CD4-positive, alpha-beta T cell treated with Interferon alpha-2 for 1 hour (primary cell): ENCODE measurements at regions not wholly inside any gene's neighbourhood (a gene's known extent, or its start where the extent isn't known, plus 50 kb on each side); places are given as distances from the start of the nearest gene placed in this dataset.
"Not testable (repeated sequence)": the region's sequence is repeated elsewhere in the genome, so short reads cannot be mapped to it uniquely, and the experiment has no call there.

Experiments
- DNase-seq, 2 donors: peaks; one replicate each; pipeline ENCODE4 v3.0.0-alpha.2; 2020 to 2022

DNA sequence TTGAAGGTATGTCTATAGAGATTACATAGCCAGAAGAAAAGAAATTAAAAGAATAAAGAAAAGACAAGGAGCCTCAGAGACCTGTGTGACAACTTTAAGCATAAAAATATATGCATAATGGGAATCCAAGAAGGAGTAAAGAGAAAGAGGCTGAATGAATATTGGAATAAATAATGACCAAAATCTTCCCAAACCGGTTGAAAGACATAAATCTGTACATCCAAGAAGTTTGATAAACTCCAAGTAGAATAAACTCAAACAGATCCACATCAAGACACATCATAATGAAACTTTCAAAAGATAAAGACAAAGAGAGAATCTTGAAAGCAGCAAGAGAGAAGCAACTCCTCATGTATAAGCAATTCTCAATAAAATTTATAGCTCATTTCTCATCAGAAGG, 132.4 kb upstream of the ZNF516 start:
- no peak for DNase-seq

DNA sequence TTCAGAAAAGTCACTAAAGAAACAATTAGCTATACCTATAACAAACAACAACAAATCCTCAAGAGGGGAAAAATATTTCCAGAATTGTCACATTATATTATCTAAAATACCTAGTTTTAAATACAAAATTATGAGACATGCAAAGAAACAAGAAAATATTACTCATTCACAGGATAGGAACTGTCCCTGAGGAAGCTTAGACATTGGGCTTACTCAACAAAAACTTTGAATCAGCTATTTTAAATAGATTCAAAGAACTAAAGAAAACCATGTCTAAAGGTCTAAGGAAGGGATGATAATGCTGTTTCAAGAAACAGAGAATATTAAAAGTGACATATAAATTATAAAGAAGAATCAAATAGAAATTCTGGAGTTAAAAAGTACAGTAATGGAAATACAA, 131.9 kb upstream of the ZNF516 start:
- DNase-seq, result no peak

DNA sequence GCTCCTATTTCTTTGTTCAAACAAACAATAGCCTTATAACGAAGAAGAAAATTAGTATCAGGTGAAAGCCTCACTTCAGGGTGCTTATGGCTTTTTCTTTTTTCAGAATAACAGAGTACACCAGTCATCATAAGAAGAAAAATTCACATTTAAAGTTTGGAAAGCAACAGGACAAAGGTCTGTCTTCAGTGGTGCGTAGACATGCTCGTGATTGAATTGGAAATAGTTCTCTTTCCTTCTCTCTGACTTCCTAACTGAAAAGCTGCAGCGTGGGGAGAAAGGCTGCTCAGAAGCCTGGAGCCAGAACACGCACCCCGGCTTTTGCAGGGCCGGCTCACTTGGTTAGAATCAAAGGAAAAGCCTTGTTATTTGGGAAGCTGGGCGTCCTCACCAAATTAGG, 127.6 kb upstream of the ZNF516 start:
- DNase-seq, result no peak

DNA sequence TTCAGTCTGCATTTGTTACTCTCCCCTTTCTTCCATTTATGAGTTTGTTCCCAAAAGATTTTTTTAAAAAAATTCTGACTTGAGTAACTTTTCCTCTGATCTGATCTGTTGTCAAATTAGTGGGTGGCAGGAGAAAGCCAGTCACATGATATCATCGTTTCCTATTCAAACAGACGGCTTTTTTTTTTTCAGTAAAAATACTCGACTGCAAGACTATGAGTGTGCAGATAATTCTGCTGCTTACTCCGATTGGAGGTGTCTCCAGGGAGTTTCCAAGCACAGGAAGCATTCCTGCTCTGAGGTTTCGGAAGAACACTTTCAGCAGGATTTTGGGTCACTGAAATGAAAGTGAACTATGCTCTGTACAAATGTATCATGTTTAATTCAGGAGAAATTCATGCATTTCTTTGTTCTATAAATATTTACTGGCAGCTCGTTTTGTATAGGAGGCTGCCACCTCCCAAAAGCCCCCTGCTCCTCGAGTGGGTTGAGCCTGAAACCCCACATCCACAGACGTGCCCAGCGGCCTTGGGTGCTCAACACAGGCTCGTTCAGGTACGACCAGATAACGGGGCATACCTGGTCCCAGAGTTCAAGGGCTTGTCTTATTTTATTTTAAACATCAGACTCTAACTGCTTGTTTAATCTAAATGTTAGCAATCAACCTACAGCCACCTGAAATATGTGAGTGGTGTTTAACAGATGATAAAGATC, 126.9 kb upstream of the ZNF516 start:
- DNase-seq, result no peak

DNA sequence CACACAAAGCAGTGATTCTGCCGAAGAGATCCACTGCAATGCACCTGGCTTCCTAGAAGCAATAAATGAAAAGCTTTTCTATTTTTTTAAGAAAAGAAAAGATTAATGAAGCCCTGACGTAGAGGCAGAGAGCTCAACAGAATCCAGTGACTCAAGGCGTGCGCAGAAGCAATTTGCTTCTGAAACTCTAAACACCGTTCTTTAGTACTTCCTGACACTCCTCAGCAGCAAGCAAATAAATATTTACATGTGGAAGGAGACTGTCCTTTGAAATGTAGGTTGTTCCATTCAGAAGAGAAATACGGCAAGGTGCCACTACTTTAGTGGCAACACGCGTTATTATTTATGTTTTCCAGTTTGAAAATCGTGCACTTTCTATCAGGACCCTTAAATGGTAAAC, 126.2 kb upstream of the ZNF516 start:
- no peak for DNase-seq

DNA sequence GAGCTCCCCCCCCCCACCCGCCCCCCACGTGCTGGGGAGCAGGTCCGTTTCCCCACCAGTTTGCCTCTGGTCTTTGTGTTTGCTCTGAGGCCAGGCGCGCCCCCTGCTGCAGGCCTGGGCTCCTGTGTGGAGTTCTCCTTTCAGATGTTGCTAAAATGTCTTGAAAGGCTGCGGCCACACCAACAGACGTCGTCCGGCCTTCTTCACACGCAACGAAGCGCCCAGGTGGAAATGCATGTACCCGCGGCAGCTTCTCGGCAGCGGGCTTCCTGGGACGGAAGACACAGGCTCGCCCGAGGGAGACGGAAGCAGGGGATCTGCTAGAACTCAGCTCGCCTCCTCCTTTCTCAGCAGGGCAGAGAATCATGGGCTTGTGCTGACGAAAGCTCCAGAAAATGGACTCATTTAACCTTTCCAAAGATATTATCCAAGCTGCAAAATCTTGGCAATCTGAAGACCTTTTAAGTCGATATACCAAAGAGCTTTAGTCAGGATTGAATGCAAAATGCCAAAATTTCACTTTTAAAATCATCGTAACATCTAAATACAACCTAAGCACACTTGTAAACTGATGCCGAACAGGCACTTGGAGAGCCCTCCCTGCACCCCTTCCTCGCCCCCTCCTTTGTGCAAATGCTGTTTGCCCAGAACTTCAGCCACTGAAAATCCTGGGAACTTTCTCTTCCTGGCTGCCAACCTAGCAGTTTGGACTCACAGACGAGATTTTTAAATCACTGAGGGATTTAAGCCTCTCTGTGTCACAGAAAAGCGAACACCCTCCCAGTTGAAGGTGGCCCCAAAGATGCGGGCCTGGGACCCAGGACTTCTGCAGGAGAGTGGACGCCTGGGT, 125.5 kb upstream of the ZNF516 start:
- DNase-seq, result peak; percentile 24 to 44

DNA sequence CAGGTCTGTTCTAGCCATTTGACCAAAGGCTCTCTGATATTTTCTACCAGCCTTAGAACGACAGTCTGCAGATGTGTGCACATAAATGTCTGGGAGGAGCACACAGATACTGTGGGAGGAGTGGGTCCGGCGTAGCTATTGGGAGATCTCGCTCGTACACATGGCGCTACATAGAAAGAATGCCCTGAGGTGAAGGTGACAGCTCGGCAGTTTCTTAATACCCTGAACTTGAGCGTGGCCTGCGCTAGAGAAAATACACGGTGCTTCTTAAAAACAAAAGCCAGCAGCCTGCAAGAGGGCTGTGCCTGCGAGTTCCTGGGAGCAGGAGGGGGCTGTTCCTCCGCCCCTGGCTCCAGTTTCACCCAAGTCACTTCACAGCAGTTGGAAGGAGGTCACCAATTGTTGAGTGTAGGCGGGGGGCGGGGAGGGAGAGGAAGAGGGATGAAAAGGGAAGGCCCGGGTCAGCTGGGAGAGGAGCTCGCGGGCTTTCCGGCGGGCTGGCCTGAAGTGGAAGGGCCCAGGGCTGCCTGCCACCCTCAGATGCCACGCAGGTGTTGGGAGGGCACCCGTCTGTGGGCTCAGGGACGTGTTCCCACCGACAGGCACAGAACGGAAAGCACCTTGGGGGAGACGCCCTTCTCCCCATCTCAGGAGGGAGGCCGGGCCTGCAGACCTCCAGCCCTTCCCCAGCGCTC, 124.7 kb upstream of the ZNF516 start:
- DNase-seq, result no peak

DNA sequence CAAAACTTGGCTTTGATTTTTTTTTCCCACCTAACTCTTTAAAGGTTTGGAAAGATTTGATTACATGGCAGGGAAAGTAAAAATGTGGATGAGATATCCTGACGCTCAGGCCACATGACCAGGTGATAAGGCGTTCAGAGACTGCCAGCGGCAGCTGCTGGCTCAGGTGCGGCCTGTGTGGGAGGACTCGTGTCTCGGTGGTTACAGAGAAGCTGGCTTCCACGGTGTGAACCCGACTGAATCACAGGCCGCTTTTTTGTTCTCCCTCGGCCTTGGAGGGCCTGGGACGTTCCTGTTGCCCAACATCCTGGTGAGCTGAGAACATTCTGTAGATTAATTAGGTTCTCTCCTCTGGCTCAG, 124.2 kb upstream of the ZNF516 start:
- DNase-seq, result no peak

DNA sequence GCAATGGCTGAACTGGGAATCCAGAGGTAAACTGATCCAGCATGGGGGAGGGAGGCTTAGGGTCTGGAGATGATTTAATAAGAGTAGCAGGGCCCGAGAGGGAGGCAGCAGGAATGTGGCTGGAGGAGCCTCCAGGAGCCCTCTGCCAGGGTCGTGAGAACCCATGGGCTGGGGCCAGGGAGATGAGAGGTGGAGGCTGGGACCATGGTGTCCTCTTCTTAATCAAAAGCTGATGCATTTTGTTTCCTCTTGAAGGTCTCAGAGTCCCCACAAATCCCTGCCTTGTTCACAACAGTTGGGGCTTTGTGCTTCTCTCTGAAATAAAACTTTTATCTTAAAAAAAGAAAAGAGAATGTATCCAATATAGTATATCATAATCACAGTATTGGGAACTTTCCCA, 123.7 kb upstream of the ZNF516 start:
- no peak for DNase-seq

DNA sequence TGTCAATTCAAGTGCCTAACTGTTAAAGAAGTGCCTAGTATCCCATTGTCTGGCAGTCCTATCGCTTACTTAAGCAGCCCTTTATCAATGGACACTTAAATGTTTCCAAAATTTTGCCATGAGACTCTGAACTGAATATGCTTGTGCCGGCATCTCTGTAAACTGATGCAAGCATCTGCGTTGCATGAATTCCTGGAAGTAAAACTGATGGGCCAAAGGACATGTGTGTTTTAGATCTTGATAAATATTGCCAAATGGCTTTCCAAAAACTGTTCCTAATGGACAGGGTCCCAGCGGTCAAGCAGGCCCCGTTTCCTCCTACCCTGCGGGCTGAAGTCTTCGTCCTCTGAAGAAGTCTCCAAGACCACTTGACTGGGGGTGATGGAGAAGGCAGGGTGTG, 121.3 kb upstream of the ZNF516 start:
- DNase-seq, result no peak

DNA sequence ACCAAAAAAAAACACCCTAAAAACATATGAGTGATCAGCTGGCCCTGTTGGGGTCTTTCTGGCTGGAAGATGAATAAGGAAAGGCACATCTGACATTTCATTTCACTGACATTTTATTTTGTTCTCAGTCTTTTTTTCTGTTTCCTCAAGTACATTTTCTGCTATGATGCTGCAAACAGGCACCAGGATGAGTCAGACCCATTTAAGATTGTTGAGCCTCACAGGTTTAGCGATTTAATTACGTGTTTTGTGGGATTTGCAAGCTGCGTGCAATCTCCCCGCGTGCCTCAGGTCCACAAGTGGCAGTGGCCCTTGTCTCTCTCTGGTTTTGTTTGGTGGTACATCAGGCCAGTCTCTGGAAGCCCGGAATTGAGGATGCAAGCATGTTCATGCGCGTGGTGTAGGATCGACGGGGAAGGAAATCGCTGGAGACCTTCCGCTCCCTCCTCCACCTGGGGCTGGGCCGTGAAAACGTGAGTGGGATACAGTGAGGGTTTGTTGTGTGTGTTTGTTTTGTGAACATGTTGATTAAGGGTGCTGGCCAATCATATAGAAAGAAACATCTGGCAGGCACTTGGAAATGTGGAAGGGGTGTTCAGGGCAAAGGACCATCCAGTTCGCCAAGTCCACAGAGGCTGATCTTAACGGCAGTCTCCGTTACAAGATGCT, 120.2 kb upstream of the ZNF516 start:
- DNase-seq, result no peak

DNA sequence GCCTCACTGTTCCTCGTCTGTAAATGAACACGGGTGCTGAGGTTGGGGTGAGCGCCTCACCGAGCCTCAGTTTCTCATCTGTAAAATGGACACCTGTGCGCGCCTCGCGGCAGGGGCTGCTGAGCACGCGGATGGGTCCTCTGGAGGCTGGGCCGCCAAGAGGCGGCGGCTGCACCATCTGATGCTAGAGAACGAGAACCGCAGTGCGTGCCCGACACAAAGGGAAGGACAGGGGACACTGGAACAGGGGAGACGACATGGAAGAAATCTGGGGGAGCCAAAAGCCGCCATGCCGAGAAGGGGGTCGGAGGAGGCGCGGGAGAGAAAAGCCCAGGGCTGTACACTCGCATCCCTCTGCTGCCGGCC, 118.7 kb upstream of the ZNF516 start:
- no peak for DNase-seq

DNA sequence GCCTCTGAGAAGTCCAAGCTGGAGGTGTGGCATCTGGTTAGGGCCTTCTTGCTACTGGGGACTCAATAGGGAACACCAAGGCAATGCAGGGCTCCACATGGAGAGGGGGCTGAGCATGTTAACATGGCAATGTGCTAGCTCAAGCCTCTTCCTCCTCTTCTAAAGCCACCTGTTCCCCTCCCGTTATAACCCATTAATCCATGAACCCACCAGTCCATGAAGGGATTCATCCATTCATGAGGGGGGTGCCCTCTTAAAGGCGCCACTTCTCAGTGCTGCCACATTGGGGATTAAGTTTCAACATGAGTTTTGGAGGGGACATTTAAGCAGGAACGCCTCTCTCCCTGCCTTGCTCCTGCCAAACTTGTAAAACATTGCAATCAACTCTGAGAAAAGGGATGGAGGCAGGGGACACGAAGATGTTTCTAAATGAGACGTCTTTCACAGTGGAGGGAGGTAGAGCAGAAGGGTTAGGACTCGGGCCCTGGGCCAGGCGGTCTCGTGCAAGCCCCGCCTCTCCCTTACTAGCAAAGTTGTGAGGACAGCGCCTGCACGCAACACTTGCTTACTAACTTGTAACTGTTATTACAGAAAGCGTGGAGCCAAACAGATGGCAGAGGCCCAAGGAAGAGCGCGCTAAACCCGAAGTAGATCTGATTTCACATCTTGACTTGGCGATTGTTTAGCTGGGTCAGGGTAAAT, 118.2 kb upstream of the ZNF516 start:
- DNase-seq, result no peak

DNA sequence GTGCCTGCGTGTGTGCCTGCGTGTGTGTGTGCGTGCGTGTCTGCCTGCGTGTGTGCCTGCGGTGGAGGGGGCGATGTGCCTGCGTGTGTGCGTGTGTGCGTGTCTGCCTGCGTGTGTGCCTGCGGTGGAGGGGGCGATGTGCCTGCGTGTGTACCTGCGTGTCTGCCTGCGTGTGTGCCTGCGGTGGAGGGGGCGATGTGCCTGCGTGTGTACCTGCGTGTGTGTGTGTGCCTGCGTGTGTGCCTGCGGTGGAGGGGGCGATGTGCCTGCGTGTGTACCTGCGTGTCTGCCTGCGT, 116.7 kb upstream of the ZNF516 start:
- DNase-seq, result not testable (repeated sequence)

DNA sequence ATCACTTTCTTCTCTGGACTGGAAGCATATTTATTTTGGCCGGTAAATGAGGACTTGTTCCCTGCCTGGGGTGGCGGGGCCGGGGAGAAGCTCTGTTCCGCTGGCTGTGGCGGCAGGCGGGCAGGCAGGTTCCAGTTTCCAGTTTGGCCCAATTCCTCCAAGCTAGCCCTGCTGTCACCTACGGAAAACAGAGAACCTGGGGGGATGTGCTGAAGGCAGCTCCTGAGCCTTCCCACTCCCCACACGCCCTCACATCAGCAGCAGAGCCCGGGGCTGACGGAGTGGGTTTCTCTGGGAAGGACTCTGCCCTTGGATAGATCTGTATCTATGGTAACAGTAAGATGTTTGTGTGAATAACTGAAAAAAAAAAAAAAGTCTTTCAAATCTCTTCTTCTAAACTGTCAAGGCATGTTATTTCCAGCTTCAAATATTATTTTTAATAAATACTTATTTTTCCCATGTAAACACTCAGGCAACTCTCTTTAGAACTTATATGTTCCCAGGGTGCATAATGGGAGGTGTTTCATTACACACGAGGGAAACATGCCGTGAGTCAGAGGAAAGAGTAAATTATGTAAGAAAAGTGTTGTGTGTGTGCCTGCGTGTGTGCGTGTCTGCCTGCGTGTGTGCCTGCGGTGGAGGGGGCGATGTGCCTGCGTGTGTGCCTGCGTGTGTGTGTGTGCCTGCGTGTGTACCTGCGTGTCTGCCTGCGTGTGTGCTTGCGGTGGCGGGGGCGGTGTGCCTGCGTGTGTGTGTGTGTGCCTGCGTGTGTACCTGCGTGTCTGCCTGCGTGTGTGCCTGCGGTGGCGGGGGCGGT, 116.1 kb upstream of the ZNF516 start:
- no peak for DNase-seq

DNA sequence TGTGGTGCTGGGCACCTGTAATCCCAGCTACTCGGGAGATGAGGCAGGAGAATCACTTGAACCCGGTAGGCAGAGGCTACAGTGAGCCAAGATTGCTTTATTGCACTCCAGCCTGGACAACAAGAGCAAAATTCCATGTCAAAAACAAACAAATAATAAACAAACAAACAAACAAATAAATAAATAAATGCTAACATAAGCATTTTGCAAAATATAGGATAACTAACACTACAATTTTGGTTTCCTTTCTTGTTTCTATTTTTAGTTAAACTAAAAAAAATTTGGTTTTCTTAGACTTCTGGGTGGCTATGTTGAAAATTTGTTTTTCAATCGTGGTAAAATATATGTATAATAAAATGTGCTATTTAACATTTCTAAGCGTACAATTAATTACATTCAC, 115.0 kb upstream of the ZNF516 start:
- DNase-seq, result no peak

DNA sequence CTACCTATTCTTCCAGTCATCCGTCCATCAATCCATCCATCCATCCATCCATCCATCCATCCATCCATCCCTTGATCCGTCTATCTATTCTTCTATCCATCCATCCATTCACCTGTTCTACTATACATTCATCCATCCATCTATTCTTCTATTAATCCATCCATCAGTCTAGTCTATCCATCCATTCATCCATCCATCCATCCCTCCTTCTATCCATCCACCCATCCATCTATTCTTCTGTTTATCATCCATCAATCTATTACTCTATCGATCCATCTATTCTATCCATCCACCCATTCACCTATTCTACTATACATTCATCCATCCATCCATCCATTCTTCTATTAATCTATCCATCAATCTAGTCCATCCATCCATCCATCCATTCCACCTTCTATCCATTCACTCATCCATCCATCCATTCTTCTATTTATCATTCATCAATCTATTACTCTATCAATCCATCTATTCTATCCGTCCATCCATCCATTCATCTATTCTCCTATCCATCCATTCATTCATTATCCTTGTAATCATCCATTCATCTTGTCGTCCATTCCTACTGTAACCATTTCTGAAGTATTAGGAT, 110.4 kb upstream of the ZNF516 start:
- no peak for DNase-seq

DNA sequence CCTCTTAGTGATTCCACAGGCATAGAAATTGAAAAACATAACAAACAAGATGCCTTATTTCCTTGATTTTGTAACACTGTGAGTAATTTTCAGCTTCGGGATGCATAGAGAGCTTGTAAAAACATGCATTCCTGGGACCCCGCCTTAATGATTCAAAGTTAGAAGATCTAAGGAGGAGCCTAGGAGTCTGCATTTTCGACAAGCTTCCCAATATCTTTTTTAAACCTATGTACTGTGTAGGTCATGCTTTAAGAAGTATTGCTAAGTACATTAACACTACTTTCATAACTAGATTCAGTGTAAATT, 109.8 kb upstream of the ZNF516 start:
- DNase-seq, result no peak

DNA sequence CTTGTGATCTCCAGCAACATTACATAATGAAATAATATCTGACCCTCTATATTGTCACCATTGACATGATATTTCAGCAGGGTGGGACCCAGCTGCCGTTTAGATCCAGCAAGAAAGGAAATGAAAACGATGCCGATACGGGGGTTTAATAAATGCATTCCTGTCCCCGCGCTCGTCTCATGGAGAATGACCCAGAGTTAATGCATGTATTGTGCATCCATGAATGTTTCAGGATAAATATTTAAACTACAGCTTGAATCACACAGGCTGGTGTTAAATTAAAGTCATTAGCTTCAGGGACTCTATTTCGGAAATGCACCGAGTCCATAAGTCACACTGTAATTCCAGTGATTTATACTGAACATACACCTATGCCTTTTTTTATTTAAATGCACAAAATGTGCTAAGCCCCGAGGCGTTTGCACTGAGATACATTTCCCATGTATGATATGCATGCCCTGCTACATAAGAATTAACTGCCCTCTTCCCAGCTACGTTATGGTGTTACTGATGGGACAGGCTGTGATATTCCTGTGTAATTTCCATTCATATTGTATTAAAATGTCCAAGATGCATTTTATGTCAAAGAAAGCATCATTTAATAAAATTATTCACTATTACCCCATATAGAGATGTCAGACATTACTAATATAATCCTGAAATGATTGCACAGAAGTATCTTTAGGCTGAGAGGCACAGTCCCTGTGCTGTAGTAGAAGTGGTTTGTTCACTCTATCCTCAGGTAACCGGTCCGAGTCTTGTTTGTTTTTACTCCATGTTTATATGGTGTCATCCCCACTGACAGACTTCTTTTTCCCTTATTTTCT, 109.3 kb upstream of the ZNF516 start:
- DNase-seq, result no peak

DNA sequence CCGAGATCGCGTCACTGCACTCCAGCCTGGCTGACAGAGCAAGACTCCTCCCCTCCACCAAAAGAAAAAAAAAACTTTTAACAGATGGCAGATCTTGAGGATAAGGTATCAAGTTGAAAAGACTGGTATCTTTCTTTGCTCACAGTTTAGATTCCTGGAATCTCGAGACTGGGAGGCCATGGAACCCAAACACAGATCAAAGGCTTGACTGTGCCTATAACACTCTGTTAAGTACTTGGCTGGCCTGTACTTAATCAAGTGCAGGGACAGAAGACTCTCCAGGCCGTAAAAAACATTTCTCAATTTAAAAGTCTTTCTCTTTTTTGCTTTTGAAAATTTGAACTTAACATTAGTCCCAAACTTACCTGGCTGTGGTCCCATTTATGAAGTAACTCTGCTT, 107.1 kb upstream of the ZNF516 start:
- DNase-seq, result no peak

DNA sequence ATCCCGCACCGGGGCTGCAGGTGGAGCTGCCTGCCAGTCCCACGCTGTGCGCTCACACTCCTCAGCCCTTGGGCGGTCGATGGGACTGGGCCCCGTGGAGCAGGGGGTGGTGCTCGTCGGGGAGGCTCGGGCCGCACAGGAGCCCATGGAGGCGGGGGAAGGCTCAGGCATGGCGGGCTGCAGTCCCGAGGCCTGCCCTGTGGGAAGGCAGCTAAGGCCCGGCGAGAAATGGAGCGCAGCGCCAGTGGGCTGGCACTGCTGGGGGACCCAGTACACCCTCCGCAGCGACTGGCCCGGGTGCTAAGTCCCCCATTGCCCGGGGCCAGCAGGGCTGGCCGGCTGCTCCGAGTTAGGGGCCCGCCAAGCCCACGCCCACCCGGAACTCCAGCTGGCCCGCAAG, 105.0 kb upstream of the ZNF516 start:
- not testable (repeated sequence) for DNase-seq
